Fibroblast of mammary gland (primary cell): ENCODE measurements at regions not wholly inside any gene's neighbourhood (a gene's known extent, or its start where the extent isn't known, plus 50 kb on each side); places are given as distances from the start of the nearest gene placed in this dataset.

Experiments
- DNase-seq: peaks from one replicate; pipeline ENCODE4 v3.0.0-alpha.2; 2010; ENCODE audit warnings: low read depth
- H3K4me3 ChIP-seq: 2 replicates; pipeline ENCODE4 v1.5.1; 2011; ENCODE audit warnings: low read depth, mild to moderate bottlenecking, low read length, moderate library complexity; ENCODE audit not compliant: control insufficient read depth
- TF ChIP-seq, protein P1 (sequence below): conservative IDR thresholded peaks from 2 replicates; pipeline ENCODE4 v1.5.1; 2011; ENCODE audit warnings: low read depth, low read length, inconsistent platforms; ENCODE audit not compliant: control insufficient read depth, insufficient read depth

DNA sequence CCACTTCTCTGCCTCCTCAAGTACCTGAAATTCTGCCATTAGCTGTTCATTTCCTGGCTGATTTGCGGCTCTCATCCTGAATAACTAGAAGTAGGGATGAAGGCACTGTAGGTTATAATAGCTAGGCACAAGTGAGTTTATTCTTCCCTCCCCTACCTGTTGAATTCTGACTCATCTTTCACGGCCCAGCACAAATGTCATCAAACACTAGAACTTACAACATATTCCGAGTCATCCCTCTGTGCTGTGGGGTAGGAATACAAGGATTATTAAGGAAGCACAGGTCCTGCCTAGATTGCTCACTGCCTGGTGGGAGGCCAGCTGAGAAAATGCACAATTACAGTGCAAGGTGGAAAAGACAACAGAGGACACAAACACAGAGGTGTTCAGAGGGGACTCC is 103.7 kb upstream of the ASIC2 start:
- no peak overlapping the region for H3K4me3 ChIP-seq
- TF ChIP-seq, protein P1, sequence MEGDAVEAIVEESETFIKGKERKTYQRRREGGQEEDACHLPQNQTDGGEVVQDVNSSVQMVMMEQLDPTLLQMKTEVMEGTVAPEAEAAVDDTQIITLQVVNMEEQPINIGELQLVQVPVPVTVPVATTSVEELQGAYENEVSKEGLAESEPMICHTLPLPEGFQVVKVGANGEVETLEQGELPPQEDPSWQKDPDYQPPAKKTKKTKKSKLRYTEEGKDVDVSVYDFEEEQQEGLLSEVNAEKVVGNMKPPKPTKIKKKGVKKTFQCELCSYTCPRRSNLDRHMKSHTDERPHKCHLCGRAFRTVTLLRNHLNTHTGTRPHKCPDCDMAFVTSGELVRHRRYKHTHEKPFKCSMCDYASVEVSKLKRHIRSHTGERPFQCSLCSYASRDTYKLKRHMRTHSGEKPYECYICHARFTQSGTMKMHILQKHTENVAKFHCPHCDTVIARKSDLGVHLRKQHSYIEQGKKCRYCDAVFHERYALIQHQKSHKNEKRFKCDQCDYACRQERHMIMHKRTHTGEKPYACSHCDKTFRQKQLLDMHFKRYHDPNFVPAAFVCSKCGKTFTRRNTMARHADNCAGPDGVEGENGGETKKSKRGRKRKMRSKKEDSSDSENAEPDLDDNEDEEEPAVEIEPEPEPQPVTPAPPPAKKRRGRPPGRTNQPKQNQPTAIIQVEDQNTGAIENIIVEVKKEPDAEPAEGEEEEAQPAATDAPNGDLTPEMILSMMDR = no peak
- DNase-seq = no peak

DNA sequence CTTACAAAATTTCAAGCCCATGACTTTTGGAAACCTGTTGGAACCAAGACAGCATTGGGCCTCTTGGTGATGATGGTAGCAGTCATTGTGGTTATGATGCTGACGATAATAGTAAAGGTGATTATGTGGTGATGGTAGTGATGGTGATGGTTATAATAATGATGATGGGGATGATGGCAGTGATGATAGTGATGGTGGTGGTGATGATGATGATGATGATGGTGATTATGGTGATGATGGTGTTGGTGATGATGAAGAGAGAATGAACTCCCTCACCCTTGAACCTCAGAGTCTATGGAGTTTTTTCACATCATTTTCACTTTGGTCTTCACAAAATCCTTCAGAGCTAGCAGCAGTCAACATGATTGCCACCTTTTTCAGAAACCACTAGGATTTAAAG is 105.3 kb upstream of the ASIC2 start:
- TF ChIP-seq, protein P1 = no peak
- H3K4me3 ChIP-seq = no peak overlapping the region
- DNase-seq = no peak

DNA sequence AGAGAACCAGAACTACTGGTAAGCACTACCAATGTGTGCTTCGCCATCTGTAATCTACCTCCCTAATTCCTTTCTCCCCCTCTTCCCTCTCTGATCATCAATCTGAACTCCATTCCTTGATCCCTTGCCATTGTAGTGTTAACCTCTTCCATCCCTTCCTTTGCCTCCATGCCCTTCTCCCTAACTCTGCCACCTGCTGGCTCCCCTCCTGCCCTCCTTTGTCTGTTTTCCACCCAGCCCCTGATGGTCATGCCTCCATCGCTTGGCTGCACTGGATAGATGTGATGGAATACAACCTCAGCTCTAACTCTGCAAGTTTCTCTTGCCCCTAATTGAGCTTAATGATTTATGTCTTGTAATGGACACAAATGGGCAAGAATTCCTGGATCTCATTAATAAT is 108.2 kb upstream of the ASIC2 start:
- H3K4me3 ChIP-seq = no peak overlapping the region
- TF ChIP-seq, protein P1 = no peak

DNA sequence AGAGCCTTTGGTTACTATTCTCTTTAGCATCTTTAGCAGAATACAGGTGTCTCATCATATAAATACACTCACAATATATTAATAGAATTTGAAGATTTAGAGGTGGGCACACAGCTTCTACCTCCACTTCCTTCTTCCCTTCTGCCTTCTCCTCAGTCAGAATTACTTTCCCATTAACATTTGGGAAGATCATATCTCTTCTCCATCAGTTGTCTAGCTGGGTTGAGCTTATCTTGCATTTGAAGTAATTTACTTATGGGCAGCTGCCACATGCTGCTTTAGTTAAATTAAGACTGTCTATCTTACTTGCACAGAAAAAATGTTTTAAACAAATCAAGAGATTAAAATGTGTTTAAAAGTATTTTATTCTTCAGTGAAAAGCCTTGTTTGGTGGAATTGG is 110.1 kb upstream of the ASIC2 start:
- H3K4me3 ChIP-seq = no peak overlapping the region
- DNase-seq = no peak
- TF ChIP-seq, protein P1 = no peak

More for the DNA sequence above, 108.2 kb upstream of the ASIC2 start:
- DNase-seq = no peak

DNA sequence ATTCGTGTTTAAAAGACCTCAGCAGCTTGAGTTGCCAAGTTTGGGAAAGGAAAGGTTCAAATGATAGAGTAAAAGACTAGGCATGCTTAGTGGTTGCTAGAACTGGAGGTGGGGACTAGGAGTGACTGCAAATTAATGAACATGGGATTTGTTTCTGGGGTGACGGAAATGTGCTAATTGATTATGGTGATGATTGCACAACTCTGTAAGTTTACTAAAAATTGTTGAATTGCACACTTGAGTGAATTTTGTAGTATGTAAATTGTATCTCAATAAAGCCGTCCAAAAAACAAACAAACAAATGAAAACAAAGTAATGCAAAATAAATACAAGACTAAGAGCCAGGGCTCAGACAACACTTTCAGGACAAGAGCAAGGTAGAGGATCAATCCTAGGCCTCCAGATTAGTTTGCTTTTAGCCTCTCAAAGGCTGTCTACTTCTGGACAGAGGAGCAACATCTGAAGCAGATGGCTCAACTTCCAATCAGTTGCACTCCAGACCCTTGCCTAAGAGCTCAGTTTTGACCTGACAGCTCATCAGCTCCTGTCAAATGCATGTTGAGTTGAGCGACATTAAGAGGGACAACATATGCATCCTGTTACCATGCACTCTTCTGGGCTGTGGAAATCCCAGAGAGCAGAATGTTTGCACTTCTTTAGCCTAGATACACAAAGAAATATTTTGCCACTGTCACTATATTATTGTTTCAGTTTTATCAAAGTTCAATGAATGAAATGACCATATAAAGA is 111.2 kb upstream of the ASIC2 start:
- no peak overlapping the region for H3K4me3 ChIP-seq
- TF ChIP-seq, protein P1 = no peak
- DNase-seq = no peak

DNA sequence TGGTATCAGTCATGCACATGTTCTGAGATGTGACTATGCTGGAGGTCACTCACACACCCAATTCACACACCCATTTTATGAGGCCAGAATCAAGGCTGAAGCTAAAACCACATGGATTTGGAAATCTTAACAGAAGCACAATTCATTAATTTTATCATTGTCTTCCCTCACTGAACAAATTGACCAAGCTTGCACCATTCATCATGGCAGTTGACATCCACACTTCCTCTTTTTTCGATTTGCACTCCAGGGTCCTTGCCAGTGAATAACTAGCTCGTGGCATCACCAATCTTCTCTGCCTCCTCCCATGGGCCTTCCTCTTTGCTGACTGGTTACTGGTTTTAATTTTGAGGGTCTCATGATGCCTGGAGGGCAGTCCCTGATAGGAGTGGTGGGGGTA is 123.0 kb upstream of the ASIC2 start:
- DNase-seq = no peak
- no peak overlapping the region for H3K4me3 ChIP-seq
- TF ChIP-seq, protein P1 = no peak
